Colonic mucosa (tissue), 4 donors: ENCODE measurements at regions not wholly inside any gene's neighbourhood (a gene's known extent, or its start where the extent isn't known, plus 50 kb on each side); places are given as distances from the start of the nearest gene placed in this dataset.
"Not testable (repeated sequence)": the region's sequence is repeated elsewhere in the genome, so short reads cannot be mapped to it uniquely, and the experiment has no call there.

Source experiments
- DNase-seq: peaks from one replicate; pipeline ENCODE4 v3.0.0-alpha.2; 2020
- H3K27ac ChIP-seq: fragments of 200-600 bp; one replicate; pipeline ENCODE4 v1.8.0; 2021
- H3K27me3 ChIP-seq: fragments of 200-600 bp; one replicate; pipeline ENCODE4 v1.8.0; 2021
- H3K36me3 ChIP-seq: fragments of 200-600 bp; one replicate; pipeline ENCODE4 v1.8.0; 2021
- H3K4me1 ChIP-seq: fragments of 200-600 bp; one replicate; pipeline ENCODE4 v1.8.0; 2021; ENCODE audit warnings: mild to moderate bottlenecking
- H3K4me3 ChIP-seq: fragments of 200-600 bp; one replicate; pipeline ENCODE4 v1.8.0; 2021
- H3K9ac ChIP-seq, 2 donors: one replicate each; pipeline ENCODE4 v1.7.0; 2013; ENCODE audit warnings: control low read depth in 2 of 2, low read depth in 2 of 2, low read length in 2 of 2
- H3K9me3 ChIP-seq: fragments of 200-600 bp; one replicate; pipeline ENCODE4 v1.8.0; 2021
- intact Hi-C: fragments of 100-400 bp; cut with DNase I; formaldehyde crosslinking; loops from one replicate; pipeline ENCODE4 v1.14.1; 2022
- TF ChIP-seq, protein P1 (sequence below): fragments of 200-600 bp; IDR thresholded peaks from one replicate; pipeline ENCODE4 v1.8.0; 2022; ENCODE audit warnings: antibody characterized with exemption, mild to moderate bottlenecking
- donor health status: healthy.
- donor health status: DM: no; HTN: no; CAD: no.
- donor health status: DM: no; HTN: no; CAD: no.

DNA sequence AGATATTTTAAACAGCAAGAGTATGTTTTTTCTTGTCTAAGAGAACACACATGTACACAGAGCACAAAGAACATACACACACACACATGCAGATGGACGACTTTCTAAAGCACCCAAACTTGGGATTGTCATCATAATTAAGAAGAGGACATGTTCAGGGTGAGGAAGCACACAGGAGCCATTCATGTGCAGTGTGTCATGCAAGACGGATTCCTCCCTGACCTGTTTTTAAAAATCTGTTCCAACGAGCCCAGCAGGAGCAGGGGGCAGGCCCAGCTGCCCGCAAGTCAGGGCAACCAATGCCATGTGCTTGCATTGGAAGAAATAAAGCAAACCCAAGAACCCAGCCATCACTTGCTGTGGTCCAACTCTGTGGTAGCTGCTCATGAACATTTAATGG, 167.3 kb upstream of the ZNF644 start:
- TF ChIP-seq, protein P1, sequence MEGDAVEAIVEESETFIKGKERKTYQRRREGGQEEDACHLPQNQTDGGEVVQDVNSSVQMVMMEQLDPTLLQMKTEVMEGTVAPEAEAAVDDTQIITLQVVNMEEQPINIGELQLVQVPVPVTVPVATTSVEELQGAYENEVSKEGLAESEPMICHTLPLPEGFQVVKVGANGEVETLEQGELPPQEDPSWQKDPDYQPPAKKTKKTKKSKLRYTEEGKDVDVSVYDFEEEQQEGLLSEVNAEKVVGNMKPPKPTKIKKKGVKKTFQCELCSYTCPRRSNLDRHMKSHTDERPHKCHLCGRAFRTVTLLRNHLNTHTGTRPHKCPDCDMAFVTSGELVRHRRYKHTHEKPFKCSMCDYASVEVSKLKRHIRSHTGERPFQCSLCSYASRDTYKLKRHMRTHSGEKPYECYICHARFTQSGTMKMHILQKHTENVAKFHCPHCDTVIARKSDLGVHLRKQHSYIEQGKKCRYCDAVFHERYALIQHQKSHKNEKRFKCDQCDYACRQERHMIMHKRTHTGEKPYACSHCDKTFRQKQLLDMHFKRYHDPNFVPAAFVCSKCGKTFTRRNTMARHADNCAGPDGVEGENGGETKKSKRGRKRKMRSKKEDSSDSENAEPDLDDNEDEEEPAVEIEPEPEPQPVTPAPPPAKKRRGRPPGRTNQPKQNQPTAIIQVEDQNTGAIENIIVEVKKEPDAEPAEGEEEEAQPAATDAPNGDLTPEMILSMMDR, result no peak
- no peak for DNase-seq
- no peak overlapping the region for H3K9ac ChIP-seq
- intact Hi-C loops, result no loop called here
- no peaks in the 10 kb centered on the region for H3K27me3 ChIP-seq
- no peaks in the 10 kb centered on the region for H3K4me1 ChIP-seq
- H3K36me3 ChIP-seq, result no peaks in the 10 kb centered on the region
- no peak overlapping the region for H3K4me3 ChIP-seq
- H3K9me3 ChIP-seq, result no peaks in the 10 kb centered on the region
- H3K27ac ChIP-seq, result no peak overlapping the region

DNA sequence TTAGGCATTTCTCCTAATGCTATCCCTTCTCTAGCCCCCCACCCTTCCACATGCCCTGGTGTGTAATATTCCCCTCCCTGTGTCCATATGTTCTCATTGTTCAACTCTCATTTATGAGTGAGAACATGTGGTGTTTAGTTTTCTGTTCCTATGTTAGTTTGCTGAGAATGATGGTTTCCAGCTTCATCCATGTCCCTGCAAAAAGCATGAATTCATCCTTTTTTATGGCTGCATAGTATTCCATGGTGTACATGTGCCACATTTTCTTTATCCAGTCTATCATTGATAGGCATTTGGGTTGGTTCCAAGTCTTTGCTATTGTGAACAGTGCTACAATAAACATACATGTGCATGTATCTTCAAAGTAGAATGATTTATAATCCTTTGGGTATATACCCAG, 161.0 kb upstream of the ZNF644 start:
- H3K4me3 ChIP-seq, H3K27me3 ChIP-seq, H3K27ac ChIP-seq, H3K9ac ChIP-seq, DNase-seq, intact Hi-C loops, H3K36me3 ChIP-seq, H3K4me1 ChIP-seq, H3K9me3 ChIP-seq: not testable (repeated sequence)

DNA sequence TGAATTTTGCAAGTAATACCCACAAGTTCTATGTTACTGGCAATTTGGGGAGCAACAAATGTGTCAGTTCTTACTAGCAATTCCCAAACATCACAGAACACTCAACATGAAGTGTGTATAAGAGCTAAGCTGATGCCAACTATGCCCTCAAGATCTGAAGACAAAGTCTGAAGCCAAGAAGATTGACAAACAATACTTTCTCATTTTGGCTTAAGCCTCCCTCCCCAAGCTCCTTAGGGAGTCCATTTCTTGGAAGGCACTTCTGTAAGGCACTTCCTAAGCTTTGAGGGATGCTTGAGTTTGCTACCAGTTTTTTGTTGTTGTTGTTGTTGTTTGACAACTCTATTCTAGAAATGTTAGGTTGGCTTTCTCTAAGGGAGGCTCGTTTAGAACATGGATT, 154.4 kb upstream of the ZNF644 start:
- TF ChIP-seq, protein P1, result no peak
- H3K9ac ChIP-seq, result no peak overlapping the region
- no peaks in the 10 kb centered on the region for H3K27me3 ChIP-seq
- intact Hi-C loops, result no loop called here
- no peak overlapping the region for H3K27ac ChIP-seq
- H3K4me1 ChIP-seq, result no peaks in the 10 kb centered on the region
- H3K9me3 ChIP-seq, result no peaks in the 10 kb centered on the region
- DNase-seq, result no peak
- H3K4me3 ChIP-seq, result no peak overlapping the region
- no peaks in the 10 kb centered on the region for H3K36me3 ChIP-seq

DNA sequence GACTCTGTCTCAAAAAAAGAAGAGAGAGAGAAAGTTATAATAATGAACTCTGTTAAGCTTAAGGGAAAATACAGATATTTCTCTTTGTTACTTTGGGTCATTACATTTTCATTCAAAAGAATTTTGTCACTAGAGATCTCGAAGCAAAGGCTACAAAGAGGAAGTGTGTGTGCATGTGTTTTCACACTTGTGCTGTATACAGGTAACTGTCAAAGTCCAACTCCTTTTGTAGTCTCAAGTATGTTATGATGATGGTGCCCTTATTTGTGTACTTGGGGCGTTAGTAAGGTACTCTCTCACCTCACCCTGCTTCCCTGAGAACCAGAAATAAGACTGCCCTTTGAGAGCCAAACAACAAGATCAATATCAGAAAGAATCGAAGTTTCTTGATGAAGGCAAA, 152.9 kb upstream of the ZNF644 start:
- Histone ChIP-seq H3K4me3 (no peak overlapping the region), H3K36me3 (no peaks in the 10 kb centered on the region), H3K27me3 (no peaks in the 10 kb centered on the region), H3K9ac (no peak overlapping the region), H3K27ac (no peak overlapping the region), H3K4me1 (no peaks in the 10 kb centered on the region), H3K9me3 (no peaks in the 10 kb centered on the region)
- TF ChIP-seq, protein P1, result no peak
- intact Hi-C loops, result no loop called here
- DNase-seq, result no peak

DNA sequence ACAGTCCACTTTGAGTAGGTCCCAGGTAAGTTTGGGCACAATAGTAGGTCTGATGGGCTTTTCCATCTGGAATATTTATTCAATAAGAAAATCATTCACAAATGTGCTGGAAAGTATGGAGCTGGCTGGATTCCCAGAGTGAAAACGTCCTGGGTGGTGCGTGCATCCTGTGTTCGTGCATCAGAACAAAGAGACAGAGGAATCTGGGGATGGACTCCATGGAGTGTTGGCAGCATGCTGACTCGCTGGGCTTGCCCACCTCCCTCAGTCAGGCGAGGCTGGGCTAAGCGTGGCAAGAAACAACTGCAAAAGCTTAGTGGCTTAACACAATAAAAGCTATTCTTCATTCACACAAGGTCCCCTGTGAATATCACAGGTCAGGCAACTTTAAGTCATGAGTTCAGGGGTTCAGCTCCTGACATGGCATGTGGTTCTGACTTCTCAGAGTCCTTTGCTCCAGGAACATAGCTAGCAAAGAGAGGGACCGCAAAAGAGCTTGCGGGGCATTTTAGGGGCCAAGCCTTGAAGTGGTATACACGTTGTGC, 151.6 kb upstream of the ZNF644 start:
- DNase-seq, result no peak
- intact Hi-C loops, result no loop called here
- no peak overlapping the region for H3K9ac ChIP-seq

DNA sequence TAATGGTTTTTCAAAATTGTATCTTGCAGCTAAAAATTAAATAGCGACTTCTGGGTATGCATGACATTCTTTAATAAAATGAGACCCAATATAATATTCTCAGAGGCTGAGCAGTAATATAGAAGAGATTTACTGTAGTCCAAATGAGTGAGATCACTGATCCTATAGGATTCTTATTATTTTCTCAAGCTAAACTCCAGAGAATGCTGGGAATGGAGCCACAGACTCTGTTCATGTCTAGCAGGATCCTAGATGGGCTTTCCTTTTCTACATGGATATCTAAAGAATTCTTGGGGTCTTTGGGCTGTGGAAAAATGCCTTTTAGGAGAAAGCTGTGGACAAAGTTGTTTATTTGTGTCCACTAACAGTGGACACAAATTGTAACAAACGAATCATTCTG, 150.7 kb upstream of the ZNF644 start:
- DNase-seq, result no peak

More for the DNA sequence above, 151.6 kb upstream of the ZNF644 start:
- H3K9me3 ChIP-seq, result no peaks in the 10 kb centered on the region
- H3K4me3 ChIP-seq, result no peak overlapping the region
- no peaks in the 10 kb centered on the region for H3K4me1 ChIP-seq
- TF ChIP-seq, protein P1, result no peak
- H3K27me3 ChIP-seq, result no peaks in the 10 kb centered on the region
- no peak overlapping the region for H3K27ac ChIP-seq
- H3K36me3 ChIP-seq, result no peaks in the 10 kb centered on the region

More for the DNA sequence above, 150.7 kb upstream of the ZNF644 start:
- Histone ChIP-seq H3K4me3 (no peak overlapping the region), H3K27ac (no peak overlapping the region), H3K27me3 (no peaks in the 10 kb centered on the region), H3K9ac (no peak overlapping the region), H3K36me3 (no peaks in the 10 kb centered on the region), H3K4me1 (no peaks in the 10 kb centered on the region), H3K9me3 (no peaks in the 10 kb centered on the region)
- TF ChIP-seq, protein P1, result no peak
- intact Hi-C loops, result no loop called here
